ENCODE measurements at regions not wholly inside any gene's neighbourhood (a gene's known extent, or its start where the extent isn't known, plus 50 kb on each side); places are given as distances from the start of the nearest gene placed in this dataset.
"Not testable (repeated sequence)": the region's sequence is repeated elsewhere in the genome, so short reads cannot be mapped to it uniquely, and the experiment has no call there.

- Histone ChIP-seq H3K4me1 (ENCODE audit: control insufficient read depth in 1 of 2, insufficient read depth in 2 of 2, low read depth in 1 of 2, low read length in 1 of 2) (no peaks in the 10 kb centered on the region; a peak in 1 of 4 replicates), H3K79me2 (ENCODE audit: insufficient read depth) (no peaks in the 10 kb centered on the region), H3K4me2 (no peak overlapping the region), H3K9ac (no peak overlapping the region), H3F3A (replicated peaks; ENCODE audit: insufficient read depth) (no peaks in the 10 kb centered on the region), H3K9me2 (no peaks in the 10 kb centered on the region), H3K27ac (ENCODE audit: low read depth in 2 of 2, low read length in 1 of 2) (no peak overlapping the region), H3K9me3 (no peaks in the 10 kb centered on the region), H3K4me3 (ENCODE audit: low read depth in 2 of 2, low read length in 1 of 2) (no peak overlapping the region), H3K27me3 (ENCODE audit: insufficient read depth) (no peaks in the 10 kb centered on the region; the same call in 1 of the 2 replicates), H3K36me3 (replicated peaks in 1 of 2; ENCODE audit: control insufficient read depth in 1 of 2, insufficient read depth in 2 of 2, low read length in 1 of 2) (no peaks in the 10 kb centered on the region), H2AFZ (ENCODE audit: low read depth) (no peak overlapping the region), H4K20me1 (ENCODE audit: insufficient read depth) (no peaks in the 10 kb centered on the region)
- 38% methylated on average over 7 of the region's 8 CpGs for WGBS (ENCODE audit: low lambda C conversion rate)
- ChIA-PET POLR2A (no interaction called here), CTCF (interaction anchor here (1.0 to 2.2 kb wide), 3 partner anchors 12 to 558 kb away, joined by 3 to 10 read pairs (median 8); no protein-coding TSS in a partner anchor)
- DNase-seq: no peak
- TF ChIP-seq MEF2A (IDR thresholded peaks at IDR 0.05; ENCODE audit: borderline replicate concordance, low read depth) (no peak), CHD2 (IDR thresholded peaks at IDR 0.05; ENCODE audit: low read length, partially characterized antibody) (no peak), SIN3A (IDR thresholded peaks at IDR 0.05; ENCODE audit: borderline replicate concordance, low read depth, low read length) (no peak), GABPA (IDR thresholded peaks at IDR 0.05; ENCODE audit: low read depth) (no peak), TEAD4 (IDR thresholded peaks at IDR 0.05; ENCODE audit: borderline replicate concordance, insufficient read depth) (no peak)
These were observed 324.2 kb upstream of the NCKAP5 start for GRCh38 chr2:133892352-133892913.

- Histone ChIP-seq H3K27me3 (ENCODE audit: insufficient read depth) (no peaks in the 10 kb centered on the region; the same call in 1 of the 2 replicates), H3K27ac (ENCODE audit: low read depth in 2 of 2, low read length in 1 of 2) (no peak overlapping the region), H3F3A (replicated peaks; ENCODE audit: insufficient read depth) (no peaks in the 10 kb centered on the region), H3K9ac (no peak overlapping the region), H4K20me1 (ENCODE audit: insufficient read depth) (no peaks in the 10 kb centered on the region), H3K4me1 (ENCODE audit: control insufficient read depth in 1 of 2, insufficient read depth in 2 of 2, low read depth in 1 of 2, low read length in 1 of 2) (no peaks in the 10 kb centered on the region; a peak in 1 of 4 replicates), H3K4me2 (no peak overlapping the region), H3K9me2 (no peaks in the 10 kb centered on the region), H3K9me3 (no peaks in the 10 kb centered on the region), H3K36me3 (replicated peaks in 1 of 2; ENCODE audit: control insufficient read depth in 1 of 2, insufficient read depth in 2 of 2, low read length in 1 of 2) (no peaks in the 10 kb centered on the region), H3K79me2 (ENCODE audit: insufficient read depth) (no peaks in the 10 kb centered on the region), H2AFZ (ENCODE audit: low read depth) (no peak overlapping the region), H3K4me3 (ENCODE audit: low read depth in 2 of 2, low read length in 1 of 2) (no peak overlapping the region)
- CTCF ChIA-PET: interaction anchor here (1.3 kb wide), 1 partner anchor 13 kb away, joined by 3 read pairs; no protein-coding TSS in a partner anchor
- POLR2A ChIA-PET: no interaction called here
- no peak for DNase-seq
- 44% methylated on average over 8 of the region's 9 CpGs for WGBS (ENCODE audit: low lambda C conversion rate)
- no peak for TF ChIP-seq FOXJ3 (CRISPR knock-in tag; IDR thresholded peaks at IDR 0.05)
- TF ChIP-seq USF1 (IDR thresholded peaks at IDR 0.05; ENCODE audit: borderline replicate concordance, low read depth): no peak
- no peak for TF ChIP-seq ZBTB33 (IDR thresholded peaks at IDR 0.05; ENCODE audit: borderline replicate concordance, low read depth)
- no peak for TF ChIP-seq RFX5 (IDR thresholded peaks at IDR 0.05; ENCODE audit: low read length)
- TF ChIP-seq REST (IDR thresholded peaks at IDR 0.05; ENCODE audit: low read depth, low read length): no peak
- TF ChIP-seq JUND (IDR thresholded peaks at IDR 0.05): no peak
- TF ChIP-seq GABPA (IDR thresholded peaks at IDR 0.05; ENCODE audit: low read depth): no peak
- TF ChIP-seq USF2 (IDR thresholded peaks at IDR 0.05; ENCODE audit: borderline replicate concordance, low read depth, low read length): no peak
- no peak for TF ChIP-seq RAD21 (IDR thresholded peaks at IDR 0.05; ENCODE audit: low read length)
These were observed 326.2 kb upstream of the NCKAP5 start for GRCh38 chr2:133894429-133894828.

GRCh38 chr2:133897838-133898237 lies 329.6 kb upstream of the NCKAP5 start:
- H2AFZ ChIP-seq (ENCODE audit: low read depth); H3K4me2 ChIP-seq; H3K4me3 ChIP-seq (ENCODE audit: low read depth in 2 of 2, low read length in 1 of 2); H3K9me3 ChIP-seq; H3K9ac ChIP-seq; H3K36me3 ChIP-seq (replicated peaks in 1 of 2; ENCODE audit: control insufficient read depth in 1 of 2, insufficient read depth in 2 of 2, low read length in 1 of 2); H3K27ac ChIP-seq (ENCODE audit: low read depth in 2 of 2, low read length in 1 of 2); DNase-seq; H3F3A ChIP-seq (replicated peaks; ENCODE audit: insufficient read depth); H3K9me2 ChIP-seq; H4K20me1 ChIP-seq (ENCODE audit: insufficient read depth); H3K27me3 ChIP-seq (ENCODE audit: insufficient read depth); POLR2A ChIA-PET; H3K4me1 ChIP-seq (ENCODE audit: control insufficient read depth in 1 of 2, insufficient read depth in 2 of 2, low read depth in 1 of 2, low read length in 1 of 2); H3K79me2 ChIP-seq (ENCODE audit: insufficient read depth): not testable (repeated sequence)
- CTCF ChIA-PET: interaction anchor here (0.6 to 2.2 kb wide), 2 partner anchors 11 to 123 kb away, joined by 3 to 9 read pairs; no protein-coding TSS in a partner anchor
- 51% methylated on average over 4 of the region's 4 CpGs for WGBS (ENCODE audit: low lambda C conversion rate)
